IMR-90 (cell line): ENCODE measurements at regions not wholly inside any gene's neighbourhood (a gene's known extent, or its start where the extent isn't known, plus 50 kb on each side); places are given as distances from the start of the nearest gene placed in this dataset.

ENCODE experiments used
- ATAC-seq: fragments of 200-7000 bp; cut with Tn5 transposase; 2 replicates; pipeline ENCODE4 v1.9.1; 2020; ENCODE audit warnings: low read depth, mild to moderate bottlenecking, moderate library complexity
- BruUV-seq: library from RNA; stranded (reverse); fragments of 400-500 nt; replicated peaks from 2 replicates; lab custom pipeline; 2021; lab: Mats Ljungman, UMichigan
- CTCF ChIA-PET: fragments of 300-600 bp; formaldehyde crosslinking; extraction: SDS; loops from one replicate; lab custom pipeline; 2021; ENCODE audit warnings: antibody characterized with exemption; lab: Yijun Ruan, JAX
- POLR2A ChIA-PET: fragments of 300-600 bp; sonication (Branson Sonifier 250); formaldehyde crosslinking; loops from one replicate; lab custom pipeline; 2022; ENCODE audit warnings: antibody characterized with exemption; ENCODE audit not compliant: unreplicated experiment; lab: Charles Lee
- DNase-seq: peaks from one replicate; pipeline ENCODE4 v3.0.0; 2013
- H2AFZ ChIP-seq: replicated peaks from 2 replicates; pipeline ENCODE3; 2013; ENCODE audit warnings: low read length, mild to moderate bottlenecking; ENCODE audit not compliant: poor library complexity
- H2AK5ac ChIP-seq: 2 replicates; pipeline ENCODE4 v1.6.1; 2013; ENCODE audit warnings: low read depth, low read length, inconsistent platforms
- H2AK9ac ChIP-seq: replicated peaks from 2 replicates; pipeline ENCODE3; 2013; ENCODE audit warnings: mild to moderate bottlenecking, low read depth, low read length, moderate library complexity; ENCODE audit not compliant: poor library complexity
- H2BK120ac ChIP-seq: 2 replicates; pipeline ENCODE4 v1.6.1; 2013; ENCODE audit warnings: low read depth, low read length, inconsistent platforms
- H2BK15ac ChIP-seq: 3 replicates; pipeline ENCODE4 v1.6.1; 2013; ENCODE audit warnings: low read depth, low read length, inconsistent platforms
- H2BK20ac ChIP-seq: 2 replicates; pipeline ENCODE4 v1.6.1; 2013; ENCODE audit warnings: low read depth, mild to moderate bottlenecking, inconsistent platforms, low read length, moderate library complexity
- H2BK5ac ChIP-seq: 2 replicates; pipeline ENCODE4 v1.6.1; 2013; ENCODE audit warnings: mild to moderate bottlenecking, low read depth, low read length, inconsistent platforms; ENCODE audit not compliant: poor library complexity, severe bottlenecking
- H3K14ac ChIP-seq: replicated peaks from 2 replicates; pipeline ENCODE4 v1.6.1; 2013; ENCODE audit warnings: low read depth, low read length, inconsistent platforms
- H3K18ac ChIP-seq: 2 replicates; pipeline ENCODE4 v1.6.1; 2013; ENCODE audit warnings: low read depth, low read length, control low read depth
- H3K23ac ChIP-seq: 2 replicates; pipeline ENCODE4 v1.6.1; 2013; ENCODE audit warnings: low read depth, low read length, inconsistent platforms
- H3K27ac ChIP-seq: 2 replicates; pipeline ENCODE4 v1.5.1; 2013; ENCODE audit warnings: mild to moderate bottlenecking, control low read depth, low read length; ENCODE audit not compliant: insufficient read depth
- H3K27me3 ChIP-seq: 2 replicates; pipeline ENCODE4 v1.6.1; 2013; ENCODE audit warnings: low read length; ENCODE audit not compliant: control insufficient read depth, insufficient read depth
- H3K36me3 ChIP-seq: 2 replicates; pipeline ENCODE4 v1.6.1; 2013; ENCODE audit warnings: low read length, mixed read lengths; ENCODE audit not compliant: control insufficient read depth, insufficient read depth
- H3K4ac ChIP-seq: 2 replicates; pipeline ENCODE4 v1.6.1; 2013; ENCODE audit warnings: low read depth, low read length, inconsistent platforms
- H3K4me1 ChIP-seq: 2 replicates; pipeline ENCODE4 v1.6.1; 2013; ENCODE audit warnings: low read length, mixed read lengths; ENCODE audit not compliant: control insufficient read depth, insufficient read depth
- H3K4me2 ChIP-seq: 2 replicates; pipeline ENCODE4 v1.6.1; 2013; ENCODE audit warnings: low read depth, mild to moderate bottlenecking, control low read depth, low read length, moderate library complexity
- H3K4me3 ChIP-seq: 2 replicates; pipeline ENCODE4 v1.5.1; 2013; ENCODE audit warnings: low read depth, mild to moderate bottlenecking, control low read depth, low read length, moderate library complexity; ENCODE audit not compliant: insufficient read depth
- H3K56ac ChIP-seq: 2 replicates; pipeline ENCODE4 v1.6.1; 2013; ENCODE audit warnings: low read length, inconsistent platforms; ENCODE audit not compliant: insufficient read depth; ENCODE audit errors: extremely low read depth
- H3K79me1 ChIP-seq, 2 experiments: 2 replicates each; pipeline ENCODE4 v1.6.1; 2013; ENCODE audit warnings: low read length in 2 of 2, inconsistent platforms in 1 of 2, low read depth in 1 of 2
- H3K9ac ChIP-seq: 2 replicates; pipeline ENCODE4 v1.6.1; 2013; ENCODE audit warnings: low read depth, low read length, control low read depth
- H3K9me1 ChIP-seq: 2 replicates; pipeline ENCODE4 v1.6.1; 2013; ENCODE audit warnings: low read length, inconsistent platforms; ENCODE audit not compliant: insufficient read depth
- H3K9me3 ChIP-seq: 2 replicates; pipeline ENCODE4 v1.6.1; 2013; ENCODE audit warnings: low read length; ENCODE audit not compliant: control insufficient read depth, insufficient read depth
- H4K20me1 ChIP-seq: 2 replicates; pipeline ENCODE4 v1.6.1; 2013; ENCODE audit warnings: low read length, inconsistent platforms; ENCODE audit not compliant: insufficient read depth
- H4K5ac ChIP-seq: 2 replicates; pipeline ENCODE4 v1.6.1; 2013; ENCODE audit warnings: mild to moderate bottlenecking, low read depth, low read length, control low read depth
- H4K8ac ChIP-seq, 2 experiments: 2 replicates each; pipeline ENCODE4 v1.6.1; 2013; ENCODE audit warnings: low read depth in 2 of 2, low read length in 2 of 2, control low read depth in 1 of 2, inconsistent platforms in 1 of 2
- H4K91ac ChIP-seq: 2 replicates; pipeline ENCODE4 v1.6.1; 2013; ENCODE audit warnings: low read depth, low read length, inconsistent platforms; ENCODE audit not compliant: insufficient read depth
- CEBPB ChIP-seq: IDR thresholded peaks from 2 replicates; pipeline ENCODE4 v1.6.1; 2012; ENCODE audit warnings: low read depth, low read length, improper control_type of control experiment
- CHD1 ChIP-seq: IDR thresholded peaks from 2 replicates; pipeline ENCODE4 v1.6.1; 2012; ENCODE audit warnings: low read depth, low read length, improper control_type of control experiment
- FOS ChIP-seq: fragments of 150-350 bp; IDR thresholded peaks from 2 replicates; pipeline ENCODE4 v1.6.1; 2016; ENCODE audit warnings: low read depth, low read length
- MAZ ChIP-seq: IDR thresholded peaks from 2 replicates; pipeline ENCODE4 v1.6.1; 2012; ENCODE audit warnings: low read depth, mild to moderate bottlenecking, low read length, improper control_type of control experiment, moderate library complexity, borderline replicate concordance
- MXI1 ChIP-seq: IDR thresholded peaks from 2 replicates; pipeline ENCODE4 v1.6.1; 2012; ENCODE audit warnings: low read depth, mild to moderate bottlenecking, low read length, moderate library complexity, borderline replicate concordance
- NFE2L2 ChIP-seq: fragments of 150-350 bp; IDR thresholded peaks from 2 replicates; pipeline ENCODE4 v1.6.1; 2016; ENCODE audit warnings: low read depth, mild to moderate bottlenecking, low read length
- RAD21 ChIP-seq: IDR thresholded peaks from 2 replicates; pipeline ENCODE4 v1.6.1; 2012; ENCODE audit warnings: low read length, improper control_type of control experiment
- RFX5 ChIP-seq: IDR thresholded peaks from 2 replicates; pipeline ENCODE4 v1.8.0; 2012; ENCODE audit warnings: low read depth, mild to moderate bottlenecking, low read length, moderate library complexity
- SMC3 ChIP-seq: fragments of 150-350 bp; IDR thresholded peaks from 2 replicates; pipeline ENCODE4 v1.6.1; 2016; ENCODE audit warnings: low read depth, mild to moderate bottlenecking, antibody characterized with exemption, low read length, moderate library complexity
- WGBS, 2 experiments: methylation state at CpG; one replicate each; pipeline versions ENCODE4 v1.1.5 to v1.1.7; 2013; ENCODE audit warnings: missing lambda C conversion rate in 2 of 2; ENCODE audit not compliant: insufficient read length in 1 of 2; ENCODE audit errors: extremely low coverage in 2 of 2; 5-methylcytosine and 5-hydroxymethylcytosine counted together
- dilution Hi-C: fragments of 300-500 bp; cut with HindIII; formaldehyde crosslinking; loops from one replicate; pipeline ENCODE4 v1.14.3; 2018; ENCODE audit warnings: low sequenced_read_pairs; ENCODE audit not compliant: unreplicated experiment
- in situ Hi-C: fragments of 300-500 bp; cut with MboI; formaldehyde crosslinking; loops from 3 replicates; pipeline ENCODE4 v1.14.3; 2019; ENCODE audit warnings: low sequenced_read_pairs, inconsistent platforms, mixed read lengths
- intact Hi-C: fragments of 100-400 bp; cut with micrococcal nuclease; formaldehyde crosslinking; loops from 2 replicates; pipeline ENCODE4 v1.10.0; 2022
- TF ChIP-seq, protein P1 (sequence below): fragments of 150-350 bp; IDR thresholded peaks from 2 replicates; pipeline ENCODE4 v1.6.1; 2017; ENCODE audit warnings: mild to moderate bottlenecking, antibody characterized with exemption, low read length, low read depth
- TF ChIP-seq, protein P2 (sequence below): conservative IDR thresholded peaks from 2 replicates; pipeline ENCODE4 v1.5.1; 2012; ENCODE audit warnings: mild to moderate bottlenecking, low read depth, low read length, improper control_type of control experiment
- TF ChIP-seq, protein P3 (sequence below): fragments of 150-350 bp; IDR thresholded peaks from 2 replicates; pipeline ENCODE4 v1.6.1; 2016; ENCODE audit warnings: low read depth, mild to moderate bottlenecking, low read length, moderate library complexity, borderline replicate concordance

DNA sequence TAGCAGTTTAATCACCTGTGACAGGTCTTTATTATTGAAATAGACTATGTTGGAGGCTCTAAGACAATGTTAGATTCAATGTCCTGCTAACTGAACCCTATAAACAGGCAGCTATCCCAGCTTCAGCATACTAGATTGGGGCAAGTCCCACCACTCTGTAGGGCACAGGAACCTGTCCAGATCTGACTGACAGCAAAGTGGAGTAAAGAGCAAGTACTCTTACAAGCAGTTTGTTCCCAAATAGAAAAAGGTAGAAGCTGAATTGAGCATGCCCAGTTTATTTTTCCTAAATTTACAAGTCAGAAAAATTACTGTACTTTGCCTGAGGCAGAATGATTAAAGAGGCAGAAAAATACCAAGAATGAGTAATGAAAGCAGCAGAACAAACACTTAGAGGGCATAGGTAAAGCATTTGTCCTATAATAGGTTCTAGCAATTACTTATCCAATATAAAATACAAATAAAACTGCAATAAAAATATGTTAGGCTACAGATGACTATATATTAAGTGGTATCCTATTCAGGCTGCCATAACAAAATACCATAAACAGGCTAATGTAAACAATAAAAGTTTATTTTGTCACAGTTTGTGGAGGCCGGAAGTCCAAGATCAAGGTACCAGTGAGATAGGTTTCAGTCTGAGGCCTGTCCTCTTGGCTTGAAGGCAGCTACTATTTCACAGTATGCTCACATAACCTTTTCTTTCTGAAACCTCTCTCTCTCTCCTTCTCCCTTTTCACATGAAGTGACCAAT lies 868.2 kb downstream of the C12orf50 start:
- H3K9me1 ChIP-seq = no peaks in the 10 kb centered on the region
- H3K23ac ChIP-seq = no peak overlapping the region
- H4K20me1 ChIP-seq = no peaks in the 10 kb centered on the region
- in situ Hi-C loops (no loop called here), dilution Hi-C loops (no loop called here), intact Hi-C loops (no loop called here)
- H3K9me3 ChIP-seq = peaks cover 6% of the 10 kb centered on the region
- H2AK5ac ChIP-seq = no peak overlapping the region
- 0 out of 2 replicates have a peak, but pooled peaks cover 2% of the 10 kb centered on the region for H3K4me1 ChIP-seq
- no peak overlapping the region for H2AFZ ChIP-seq
- no peak overlapping the region for H3K9ac ChIP-seq
- ATAC-seq (no peak), DNase-seq (no peak)
- H2BK5ac ChIP-seq = no peak overlapping the region
- no peak overlapping the region for H4K91ac ChIP-seq
- no peaks in the 10 kb centered on the region for H3K79me1 ChIP-seq
- H2BK20ac ChIP-seq = 0 out of 2 replicates have a peak overlapping the region, but pooled peaks have one; percentile 14
- POLR2A ChIA-PET = no interaction called here
- no peak overlapping the region for H2AK9ac ChIP-seq
- no peak overlapping the region for H3K27ac ChIP-seq
- WGBS, 2 experiments = no CpG with 5 or more reads among the region's 1 CpG
- no peak overlapping the region for H4K5ac ChIP-seq
- no peak overlapping the region for H2BK120ac ChIP-seq
- H2BK15ac ChIP-seq = no peak overlapping the region
- H3K18ac ChIP-seq = no peak overlapping the region; the same call in 1 of the 2 replicates
- no peak overlapping the region for H3K56ac ChIP-seq
- no peak overlapping the region for H3K14ac ChIP-seq
- no peak overlapping the region for H3K4me3 ChIP-seq
- no peak overlapping the region for H3K4me2 ChIP-seq
- no peaks in the 10 kb centered on the region for H3K36me3 ChIP-seq
- H3K4ac ChIP-seq = peak overlapping the region; percentile 11; the same call in 1 of the 2 replicates
- TF ChIP-seq MAZ = no peak
- TF ChIP-seq, protein P1, sequence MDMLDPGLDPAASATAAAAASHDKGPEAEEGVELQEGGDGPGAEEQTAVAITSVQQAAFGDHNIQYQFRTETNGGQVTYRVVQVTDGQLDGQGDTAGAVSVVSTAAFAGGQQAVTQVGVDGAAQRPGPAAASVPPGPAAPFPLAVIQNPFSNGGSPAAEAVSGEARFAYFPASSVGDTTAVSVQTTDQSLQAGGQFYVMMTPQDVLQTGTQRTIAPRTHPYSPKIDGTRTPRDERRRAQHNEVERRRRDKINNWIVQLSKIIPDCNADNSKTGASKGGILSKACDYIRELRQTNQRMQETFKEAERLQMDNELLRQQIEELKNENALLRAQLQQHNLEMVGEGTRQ = no peak
- no peak for TF ChIP-seq NFE2L2
- TF ChIP-seq FOS = no peak
- TF ChIP-seq, protein P2, sequence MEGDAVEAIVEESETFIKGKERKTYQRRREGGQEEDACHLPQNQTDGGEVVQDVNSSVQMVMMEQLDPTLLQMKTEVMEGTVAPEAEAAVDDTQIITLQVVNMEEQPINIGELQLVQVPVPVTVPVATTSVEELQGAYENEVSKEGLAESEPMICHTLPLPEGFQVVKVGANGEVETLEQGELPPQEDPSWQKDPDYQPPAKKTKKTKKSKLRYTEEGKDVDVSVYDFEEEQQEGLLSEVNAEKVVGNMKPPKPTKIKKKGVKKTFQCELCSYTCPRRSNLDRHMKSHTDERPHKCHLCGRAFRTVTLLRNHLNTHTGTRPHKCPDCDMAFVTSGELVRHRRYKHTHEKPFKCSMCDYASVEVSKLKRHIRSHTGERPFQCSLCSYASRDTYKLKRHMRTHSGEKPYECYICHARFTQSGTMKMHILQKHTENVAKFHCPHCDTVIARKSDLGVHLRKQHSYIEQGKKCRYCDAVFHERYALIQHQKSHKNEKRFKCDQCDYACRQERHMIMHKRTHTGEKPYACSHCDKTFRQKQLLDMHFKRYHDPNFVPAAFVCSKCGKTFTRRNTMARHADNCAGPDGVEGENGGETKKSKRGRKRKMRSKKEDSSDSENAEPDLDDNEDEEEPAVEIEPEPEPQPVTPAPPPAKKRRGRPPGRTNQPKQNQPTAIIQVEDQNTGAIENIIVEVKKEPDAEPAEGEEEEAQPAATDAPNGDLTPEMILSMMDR = no peak
- no peak for TF ChIP-seq RFX5
- TF ChIP-seq CEBPB = no peak
- TF ChIP-seq, protein P3, sequence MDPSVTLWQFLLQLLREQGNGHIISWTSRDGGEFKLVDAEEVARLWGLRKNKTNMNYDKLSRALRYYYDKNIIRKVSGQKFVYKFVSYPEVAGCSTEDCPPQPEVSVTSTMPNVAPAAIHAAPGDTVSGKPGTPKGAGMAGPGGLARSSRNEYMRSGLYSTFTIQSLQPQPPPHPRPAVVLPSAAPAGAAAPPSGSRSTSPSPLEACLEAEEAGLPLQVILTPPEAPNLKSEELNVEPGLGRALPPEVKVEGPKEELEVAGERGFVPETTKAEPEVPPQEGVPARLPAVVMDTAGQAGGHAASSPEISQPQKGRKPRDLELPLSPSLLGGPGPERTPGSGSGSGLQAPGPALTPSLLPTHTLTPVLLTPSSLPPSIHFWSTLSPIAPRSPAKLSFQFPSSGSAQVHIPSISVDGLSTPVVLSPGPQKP = no peak
- TF ChIP-seq CHD1 = no peak
- no peak for TF ChIP-seq RAD21
- TF ChIP-seq SMC3 = no peak
- TF ChIP-seq MXI1 = no peak
- CTCF ChIA-PET = no interaction called here
- no peak overlapping the region for H4K8ac ChIP-seq
- BruUV-seq = no TSS peak
- no peaks in the 10 kb centered on the region for H3K27me3 ChIP-seq
